ENCODE measurements at regions not wholly inside any gene's neighbourhood (a gene's known extent, or its start where the extent isn't known, plus 50 kb on each side); places are given as distances from the start of the nearest gene placed in this dataset.
"Not testable (repeated sequence)": the region's sequence is repeated elsewhere in the genome, so short reads cannot be mapped to it uniquely, and the experiment has no call there.

GRCh38 chr1:229857585-229857984, 209.5 kb upstream of the GALNT2 start:
- no peak for DNase-seq (ENCODE audit: low spot score)

- no peak for DNase-seq (ENCODE audit: low spot score)
These were observed 208.0 kb upstream of the GALNT2 start for GRCh38 chr1:229859026-229859425.

GRCh38 chr1:229860926-229861325, 206.1 kb upstream of the GALNT2 start:
- no peak for DNase-seq (ENCODE audit: low spot score)

- no peak for DNase-seq (ENCODE audit: low spot score)
These were observed 204.8 kb upstream of the GALNT2 start for GRCh38 chr1:229862017-229862774.

- no peak for DNase-seq (ENCODE audit: low spot score)
These were observed 203.1 kb upstream of the GALNT2 start for GRCh38 chr1:229863651-229864545.

- no peak for DNase-seq (ENCODE audit: low spot score)
These were observed 202.3 kb upstream of the GALNT2 start for GRCh38 chr1:229864686-229865230.

GRCh38 chr1:229865321-229865720, 201.7 kb upstream of the GALNT2 start:
- DNase-seq (ENCODE audit: low spot score) = not testable (repeated sequence)

- DNase-seq (ENCODE audit: low spot score) = no peak
These were observed 199.3 kb upstream of the GALNT2 start for GRCh38 chr1:229867726-229868125.

GRCh38 chr1:229869240-229869639, 197.8 kb upstream of the GALNT2 start:
- DNase-seq (ENCODE audit: low spot score) = no peak

- no peak for DNase-seq (ENCODE audit: low spot score)
These were observed 197.4 kb upstream of the GALNT2 start for GRCh38 chr1:229869687-229870086.

- DNase-seq (ENCODE audit: low spot score) = no peak
These were observed 196.7 kb upstream of the GALNT2 start for GRCh38 chr1:229870381-229870780.

- no peak for DNase-seq (ENCODE audit: low spot score)
These were observed 195.9 kb upstream of the GALNT2 start for GRCh38 chr1:229871078-229871676.

GRCh38 chr1:229874136-229874535, 192.9 kb upstream of the GALNT2 start:
- DNase-seq (ENCODE audit: low spot score) = no peak

GRCh38 chr1:229874609-229875008, 192.4 kb upstream of the GALNT2 start:
- DNase-seq (ENCODE audit: low spot score) = no peak

GRCh38 chr1:229875086-229875485, 192.0 kb upstream of the GALNT2 start:
- DNase-seq (ENCODE audit: low spot score) = no peak

GRCh38 chr1:229879746-229880145, 187.3 kb upstream of the GALNT2 start:
- no peak for DNase-seq (ENCODE audit: low spot score)

GRCh38 chr1:229880271-229881170, 186.5 kb upstream of the GALNT2 start:
- no peak for DNase-seq (ENCODE audit: low spot score)

GRCh38 chr1:229882621-229883020, 184.4 kb upstream of the GALNT2 start:
- DNase-seq (ENCODE audit: low spot score) = no peak

- no peak for DNase-seq (ENCODE audit: low spot score)
These were observed 183.4 kb upstream of the GALNT2 start for GRCh38 chr1:229883504-229884200.

- no peak for DNase-seq (ENCODE audit: low spot score)
These were observed 182.3 kb upstream of the GALNT2 start for GRCh38 chr1:229884765-229885164.
